PFSK-1 (cell line): ENCODE measurements at regions not wholly inside any gene's neighbourhood (a gene's known extent, or its start where the extent isn't known, plus 50 kb on each side); places are given as distances from the start of the nearest gene placed in this dataset.

ENCODE experiments used
- FOXP2 ChIP-seq: optimal IDR thresholded peaks from 2 replicates; pipeline ENCODE3; 2011; ENCODE audit warnings: borderline replicate concordance, control low read depth, inconsistent platforms; ENCODE audit not compliant: insufficient read depth; ENCODE audit errors: extremely low read length, extremely low read depth
- POLR2AphosphoS5 ChIP-seq: IDR thresholded peaks from 2 replicates; pipeline ENCODE4 v1.6.1; 2012; ENCODE audit warnings: low read depth, mild to moderate bottlenecking, control low read depth, low read length, moderate library complexity
- SIN3A ChIP-seq: IDR thresholded peaks from 2 replicates; pipeline ENCODE4 v1.6.1; 2012; ENCODE audit warnings: mild to moderate bottlenecking, low read length, moderate library complexity, borderline replicate concordance; ENCODE audit not compliant: insufficient read depth
- TAF1 ChIP-seq: IDR thresholded peaks from 2 replicates; pipeline ENCODE4 v1.6.1; 2012; ENCODE audit warnings: low read length, control low read depth, borderline replicate concordance; ENCODE audit not compliant: insufficient read depth
- TF ChIP-seq, protein P1 (sequence below), 2 experiments: IDR thresholded peaks; 2 replicates each; pipeline versions ENCODE4 v1.6.1 to v1.8.0; 2011 to 2012; ENCODE audit warnings: low read depth in 2 of 2, low read length in 2 of 2, control low read depth in 1 of 2, inconsistent platforms in 1 of 2, mild to moderate bottlenecking in 1 of 2, moderate library complexity in 1 of 2; ENCODE audit not compliant: insufficient read depth in 1 of 2

- TF ChIP-seq, protein P1, sequence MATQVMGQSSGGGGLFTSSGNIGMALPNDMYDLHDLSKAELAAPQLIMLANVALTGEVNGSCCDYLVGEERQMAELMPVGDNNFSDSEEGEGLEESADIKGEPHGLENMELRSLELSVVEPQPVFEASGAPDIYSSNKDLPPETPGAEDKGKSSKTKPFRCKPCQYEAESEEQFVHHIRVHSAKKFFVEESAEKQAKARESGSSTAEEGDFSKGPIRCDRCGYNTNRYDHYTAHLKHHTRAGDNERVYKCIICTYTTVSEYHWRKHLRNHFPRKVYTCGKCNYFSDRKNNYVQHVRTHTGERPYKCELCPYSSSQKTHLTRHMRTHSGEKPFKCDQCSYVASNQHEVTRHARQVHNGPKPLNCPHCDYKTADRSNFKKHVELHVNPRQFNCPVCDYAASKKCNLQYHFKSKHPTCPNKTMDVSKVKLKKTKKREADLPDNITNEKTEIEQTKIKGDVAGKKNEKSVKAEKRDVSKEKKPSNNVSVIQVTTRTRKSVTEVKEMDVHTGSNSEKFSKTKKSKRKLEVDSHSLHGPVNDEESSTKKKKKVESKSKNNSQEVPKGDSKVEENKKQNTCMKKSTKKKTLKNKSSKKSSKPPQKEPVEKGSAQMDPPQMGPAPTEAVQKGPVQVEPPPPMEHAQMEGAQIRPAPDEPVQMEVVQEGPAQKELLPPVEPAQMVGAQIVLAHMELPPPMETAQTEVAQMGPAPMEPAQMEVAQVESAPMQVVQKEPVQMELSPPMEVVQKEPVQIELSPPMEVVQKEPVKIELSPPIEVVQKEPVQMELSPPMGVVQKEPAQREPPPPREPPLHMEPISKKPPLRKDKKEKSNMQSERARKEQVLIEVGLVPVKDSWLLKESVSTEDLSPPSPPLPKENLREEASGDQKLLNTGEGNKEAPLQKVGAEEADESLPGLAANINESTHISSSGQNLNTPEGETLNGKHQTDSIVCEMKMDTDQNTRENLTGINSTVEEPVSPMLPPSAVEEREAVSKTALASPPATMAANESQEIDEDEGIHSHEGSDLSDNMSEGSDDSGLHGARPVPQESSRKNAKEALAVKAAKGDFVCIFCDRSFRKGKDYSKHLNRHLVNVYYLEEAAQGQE (IDR thresholded peaks at IDR 0.05; ENCODE audit: insufficient read depth in 1 of 2, low read depth in 2 of 2, low read length in 2 of 2) = no peak
- TF ChIP-seq TAF1 (no peak), POLR2AphosphoS5 (no peak), SIN3A (no peak), FOXP2 (no peak)
Measured at GRCh38 chr2:30336978-30337841, 105.9 kb downstream of the LBH start.
